ENCODE measurements at regions not wholly inside any gene's neighbourhood (a gene's known extent, or its start where the extent isn't known, plus 50 kb on each side); places are given as distances from the start of the nearest gene placed in this dataset.

DNA sequence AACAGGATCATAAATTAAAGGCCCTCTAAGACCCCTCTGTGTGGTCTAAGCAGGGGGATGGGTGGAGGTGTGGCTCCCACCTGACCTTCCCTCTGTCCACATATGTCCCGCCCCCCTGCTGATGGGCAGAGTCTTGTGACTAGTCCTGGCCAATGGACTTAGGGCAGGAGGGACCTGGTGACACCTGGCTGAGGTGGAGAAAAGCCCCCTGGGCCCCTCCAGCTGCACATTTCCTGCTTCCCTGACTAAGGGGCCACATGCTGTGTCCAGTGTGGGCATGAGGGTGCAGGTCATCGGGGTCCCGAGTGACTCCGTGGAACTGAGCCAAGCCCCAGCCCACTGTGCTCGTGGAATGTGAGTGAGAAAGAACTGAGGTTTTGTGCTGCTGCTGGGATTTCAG is 254.7 kb downstream of the ADGRD1 start:
- no peak for TF ChIP-seq POLR2AphosphoS5 (IDR thresholded peaks at IDR 0.05)
- TF ChIP-seq EZH2 (IDR thresholded peaks at IDR 0.05; ENCODE audit: borderline replicate concordance, insufficient read depth, low read length, poor library complexity, severe bottlenecking) = no peak

All from neural cell (in vitro differentiated cells).